H9 (cell line): ENCODE measurements at regions not wholly inside any gene's neighbourhood (a gene's known extent, or its start where the extent isn't known, plus 50 kb on each side); places are given as distances from the start of the nearest gene placed in this dataset.
A peak's percentile ranks its signal among the peaks of the same experiment; 100 is the strongest.

Experiments used
- DNase-seq: peaks from one replicate; pipeline ENCODE4 v3.0.0-alpha.2; 2017
- H2AFZ ChIP-seq: one replicate; pipeline ENCODE4 v1.6.1; 2013; ENCODE audit warnings: mild to moderate bottlenecking, low read length, control low read depth, moderate library complexity
- H2AK5ac ChIP-seq: 2 replicates; pipeline ENCODE4 v1.6.1; 2013; ENCODE audit warnings: low read length, control low read depth, mixed read lengths; ENCODE audit not compliant: insufficient read length
- H2BK120ac ChIP-seq: one replicate; pipeline ENCODE4 v1.6.1; 2013; ENCODE audit warnings: low read depth, mild to moderate bottlenecking, low read length, control low read depth, inconsistent platforms; ENCODE audit not compliant: poor library complexity, severe bottlenecking
- H2BK12ac ChIP-seq: 2 replicates; pipeline ENCODE4 v1.6.1; 2013; ENCODE audit warnings: low read length, control low read depth, mixed read lengths, low read depth; ENCODE audit not compliant: insufficient read length
- H2BK15ac ChIP-seq: 2 replicates; pipeline ENCODE4 v1.6.1; 2013; ENCODE audit warnings: low read depth, low read length, control low read depth
- H2BK20ac ChIP-seq: one replicate; pipeline ENCODE4 v1.6.1; 2013; ENCODE audit warnings: low read depth, mild to moderate bottlenecking, low read length, control low read depth, inconsistent platforms; ENCODE audit not compliant: poor library complexity, severe bottlenecking
- H2BK5ac ChIP-seq: 2 replicates; pipeline ENCODE4 v1.6.1; 2013; ENCODE audit warnings: low read length, control low read depth, mixed read lengths; ENCODE audit not compliant: insufficient read length
- H3K14ac ChIP-seq: 2 replicates; pipeline ENCODE4 v1.6.1; 2013; ENCODE audit warnings: low read length, control low read depth; ENCODE audit not compliant: insufficient read depth
- H3K18ac ChIP-seq: 2 replicates; pipeline ENCODE4 v1.6.1; 2013; ENCODE audit warnings: low read depth, mild to moderate bottlenecking, mixed read lengths, low read length, control low read depth; ENCODE audit not compliant: insufficient read length
- H3K23ac ChIP-seq: 2 replicates; pipeline ENCODE4 v1.6.1; 2013; ENCODE audit warnings: low read length, control low read depth, mixed read lengths, low read depth; ENCODE audit not compliant: insufficient read length
- H3K23me2 ChIP-seq: 2 replicates; pipeline ENCODE4 v1.6.1; 2013; ENCODE audit warnings: low read depth, mild to moderate bottlenecking, mixed read lengths, low read length, control low read depth; ENCODE audit not compliant: insufficient read length, poor library complexity, severe bottlenecking
- H3K27ac ChIP-seq: 2 replicates; pipeline ENCODE4 v1.5.1; 2013; ENCODE audit warnings: low read length, control low read depth, mixed read lengths, low read depth; ENCODE audit not compliant: insufficient read length
- H3K27me3 ChIP-seq: 2 replicates; pipeline ENCODE4 v1.6.1; 2013; ENCODE audit warnings: low read length, control low read depth, inconsistent platforms; ENCODE audit not compliant: insufficient read depth
- H3K4ac ChIP-seq: 2 replicates; pipeline ENCODE4 v1.6.1; 2013; ENCODE audit warnings: low read depth, mild to moderate bottlenecking, control low read depth, inconsistent platforms, low read length, moderate library complexity
- H3K4me1 ChIP-seq: 2 replicates; pipeline ENCODE4 v1.6.1; 2013; ENCODE audit warnings: low read length, control low read depth, inconsistent platforms; ENCODE audit not compliant: insufficient read depth
- H3K4me2 ChIP-seq: 2 replicates; pipeline ENCODE4 v1.6.1; 2013; ENCODE audit warnings: low read length, control low read depth, mixed read lengths; ENCODE audit not compliant: insufficient read length, insufficient read depth
- H3K56ac ChIP-seq: 2 replicates; pipeline ENCODE4 v1.6.1; 2013; ENCODE audit warnings: low read depth, mild to moderate bottlenecking, mixed read lengths, low read length, control low read depth; ENCODE audit not compliant: insufficient read length
- H3K79me1 ChIP-seq: 2 replicates; pipeline ENCODE4 v1.6.1; 2013; ENCODE audit warnings: low read depth, mild to moderate bottlenecking, moderate library complexity, low read length, control low read depth, inconsistent platforms; ENCODE audit not compliant: insufficient read depth, poor library complexity, severe bottlenecking
- H3K79me2 ChIP-seq: 2 replicates; pipeline ENCODE4 v1.6.1; 2013; ENCODE audit warnings: low read length, control low read depth, inconsistent platforms; ENCODE audit not compliant: insufficient read depth
- H3K9ac ChIP-seq: 2 replicates; pipeline ENCODE4 v1.6.1; 2013; ENCODE audit warnings: low read length, control low read depth, mixed read lengths; ENCODE audit not compliant: insufficient read length; ENCODE audit errors: extremely low read depth
- H3K9me3 ChIP-seq: one replicate; pipeline ENCODE4 v1.6.1; 2013; ENCODE audit warnings: low read depth, low read length, inconsistent platforms; ENCODE audit not compliant: control insufficient read depth
- H3T11ph ChIP-seq: one replicate; pipeline ENCODE4 v1.6.1; 2013; ENCODE audit warnings: mild to moderate bottlenecking, low read length, control low read depth, inconsistent platforms
- H4K20me1 ChIP-seq: one replicate; pipeline ENCODE4 v1.6.1; 2013; ENCODE audit not compliant: control insufficient read depth, insufficient read length, insufficient read depth
- H4K5ac ChIP-seq: 2 replicates; pipeline ENCODE4 v1.6.1; 2013; ENCODE audit warnings: low read depth, mild to moderate bottlenecking, mixed read lengths, low read length, control low read depth; ENCODE audit not compliant: insufficient read length
- H4K8ac ChIP-seq: replicated peaks from 2 replicates; pipeline ENCODE4 v1.6.1; 2013; ENCODE audit warnings: low read length, control low read depth, mixed read lengths, low read depth; ENCODE audit not compliant: insufficient read length
- H4K91ac ChIP-seq: 2 replicates; pipeline ENCODE4 v1.6.1; 2013; ENCODE audit warnings: low read depth, mild to moderate bottlenecking, moderate library complexity, mixed read lengths, low read length, control low read depth; ENCODE audit not compliant: insufficient read length
- H3K27ac Mint-ChIP-seq, 3 experiments: 2 replicates in 2 of 3; 3 replicates in 1 of 3; pipeline ENCODE4 v1.8.0; 2020 to 2021; ENCODE audit warnings: mixed read lengths in 3 of 3, mild to moderate bottlenecking in 1 of 3, moderate library complexity in 1 of 3
- H3K27me3 Mint-ChIP-seq: 2 replicates; pipeline ENCODE4 v1.8.0; 2021; ENCODE audit warnings: low read depth, mild to moderate bottlenecking, moderate library complexity, mixed read lengths
- H3K36me3 Mint-ChIP-seq, 3 experiments: 2 replicates in 2 of 3; 3 replicates in 1 of 3; pipeline ENCODE4 v1.8.0; 2020 to 2021; ENCODE audit warnings: low read depth in 3 of 3, mixed read lengths in 3 of 3; ENCODE audit not compliant: insufficient read depth in 1 of 3
- H3K4me1 Mint-ChIP-seq, 2 experiments: 2 replicates each; pipeline ENCODE4 v1.8.0; 2020; ENCODE audit warnings: mixed read lengths in 2 of 2
- H3K4me3 Mint-ChIP-seq, 2 experiments: 2 replicates in 1 of 2; 3 replicates in 1 of 2; pipeline ENCODE4 v1.8.0; 2020 to 2021; ENCODE audit warnings: mild to moderate bottlenecking in 2 of 2, mixed read lengths in 2 of 2, moderate library complexity in 1 of 2
- H3K9me3 Mint-ChIP-seq, 2 experiments: 2 replicates in 1 of 2; 3 replicates in 1 of 2; pipeline ENCODE4 v1.8.0; 2020; ENCODE audit warnings: mild to moderate bottlenecking in 2 of 2, mixed read lengths in 2 of 2, moderate library complexity in 1 of 2
- CTCF ChIP-seq: fragments of 200-600 bp; sonication (generic); conservative IDR thresholded peaks from 3 replicates; pipeline ENCODE4 v1.8.0; 2021; ENCODE audit warnings: antibody characterized with exemption, mild to moderate bottlenecking
- WGBS: extraction: QIAGEN DNeasy Blood & Tissue Kit; methylation state at CpG from one replicate; pipeline ENCODE4 v1.1.7; 2013; ENCODE audit warnings: missing lambda C conversion rate, low lambda C conversion rate, mixed read lengths; ENCODE audit not compliant: insufficient read length; ENCODE audit errors: extremely low coverage; 5-methylcytosine and 5-hydroxymethylcytosine counted together

GRCh38 chr3:159902546-159903314, 85.9 kb upstream of the IL12A start:
- no CpG with 5 or more reads among the region's 8 CpGs for WGBS
- Mint-ChIP-seq H3K9me3 (no peaks in the 10 kb centered on the region), H3K4me1 (peaks cover 3 to 7% of the 10 kb centered on the region in 2 experiments), H3K27ac (no peak overlapping the region; a peak in 1 of 7 replicates), H3K4me3 (no peak overlapping the region), H3K36me3 (peaks cover 0 to 5% (median 0%) of the 10 kb centered on the region in 3 experiments; a peak in 3 of 7 replicates), H3K27me3 (no peaks in the 10 kb centered on the region)
- Histone ChIP-seq H3K27ac (no peak overlapping the region), H3K14ac (no peak overlapping the region; the same call in 1 of the 2 replicates), H4K91ac (no peak overlapping the region), H2BK15ac (0 out of 2 replicates have a peak overlapping the region, but pooled peaks have one; percentile 77), H2BK20ac (no peak overlapping the region), H2BK12ac (no peak overlapping the region), H3K27me3 (no peaks in the 10 kb centered on the region), H2BK5ac (no peak overlapping the region), H3K23me2 (no peaks in the 10 kb centered on the region), H2BK120ac (no peak overlapping the region), H3T11ph (no peak overlapping the region), H3K4me2 (no peak overlapping the region), H3K9me3 (no peaks in the 10 kb centered on the region), H3K79me2 (no peaks in the 10 kb centered on the region), H3K79me1 (no peaks in the 10 kb centered on the region), H4K5ac (no peak overlapping the region), H4K20me1 (no peaks in the 10 kb centered on the region), H3K56ac (no peak overlapping the region), H4K8ac (no peak overlapping the region), H3K18ac (no peak overlapping the region), H2AK5ac (no peak overlapping the region), H3K4me1 (no peaks in the 10 kb centered on the region), H3K4ac (no peak overlapping the region), H3K23ac (no peak overlapping the region), H3K9ac (no peak overlapping the region), H2AFZ (no peak overlapping the region)
- no peak for TF ChIP-seq CTCF
- DNase-seq, result no peak
